ENCODE measurements at regions not wholly inside any gene's neighbourhood (a gene's known extent, or its start where the extent isn't known, plus 50 kb on each side); places are given as distances from the start of the nearest gene placed in this dataset.
"Not testable (repeated sequence)": the region's sequence is repeated elsewhere in the genome, so short reads cannot be mapped to it uniquely, and the experiment has no call there.

DNA sequence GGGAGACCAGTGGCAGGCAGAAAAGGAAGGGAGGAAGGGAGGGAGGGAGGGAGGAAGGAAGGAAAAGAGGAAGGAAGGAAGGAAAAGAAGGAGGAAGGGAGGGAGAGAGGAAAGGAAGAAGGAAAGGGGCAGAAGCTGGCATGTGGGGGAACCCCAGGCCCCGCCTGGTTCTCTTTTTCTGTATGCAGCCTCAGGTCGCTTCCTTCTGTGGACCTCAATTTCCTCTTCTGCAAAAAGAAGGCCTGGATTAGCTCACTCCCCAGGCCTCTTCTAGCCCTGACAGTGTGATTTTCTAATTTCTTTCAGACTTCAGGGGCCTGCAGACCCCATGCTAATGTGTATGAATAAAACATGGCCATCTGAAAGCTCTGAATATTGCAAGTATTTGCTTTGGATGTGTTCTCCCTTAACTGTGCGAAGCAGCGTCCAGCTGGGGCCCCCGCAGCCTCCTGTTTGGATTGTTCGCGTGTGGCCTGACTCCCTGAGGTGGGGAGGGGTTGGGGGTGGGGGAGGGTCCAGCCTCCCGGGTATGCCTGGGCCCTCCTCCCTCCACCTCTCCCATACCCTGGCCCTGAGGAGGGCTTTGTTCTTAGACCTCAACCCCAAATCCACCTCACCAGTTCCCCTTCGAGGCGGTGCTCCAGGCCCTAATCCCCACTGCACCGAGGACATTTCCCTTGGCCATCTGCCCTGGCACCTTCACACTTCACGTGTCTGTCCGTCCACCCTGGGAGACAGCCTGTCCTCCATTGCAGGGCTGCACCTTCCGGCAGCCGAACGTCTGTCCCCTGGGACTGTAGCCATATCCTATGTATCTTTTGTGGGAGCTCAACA is 199.9 kb upstream of the ATP6AP2 start:
- no peak for DNase-seq (ENCODE audit: low read depth in 4 of 4, low spot score in 2 of 4)

DNA sequence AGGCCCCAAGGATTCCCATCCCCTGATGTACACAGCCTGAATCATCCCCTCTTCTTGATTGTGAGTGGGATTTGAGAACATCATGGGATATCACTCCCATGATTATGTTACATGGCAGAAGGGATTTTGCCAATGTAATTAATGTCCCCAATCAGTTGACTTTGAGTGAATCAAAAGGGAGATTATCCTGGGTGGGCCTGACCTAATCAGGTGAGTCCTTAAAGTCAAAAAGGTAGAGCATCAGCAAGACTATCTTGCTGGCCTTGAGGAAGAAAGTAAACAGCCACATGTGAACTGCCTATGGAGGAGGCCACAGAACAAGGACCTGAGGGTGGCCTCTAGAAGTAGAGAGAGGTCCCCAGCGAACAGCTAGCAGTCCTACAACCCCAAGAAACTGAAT is 203.1 kb upstream of the ATP6AP2 start:
- no peak for DNase-seq (ENCODE audit: low read depth in 4 of 4, low spot score in 2 of 4)

DNA sequence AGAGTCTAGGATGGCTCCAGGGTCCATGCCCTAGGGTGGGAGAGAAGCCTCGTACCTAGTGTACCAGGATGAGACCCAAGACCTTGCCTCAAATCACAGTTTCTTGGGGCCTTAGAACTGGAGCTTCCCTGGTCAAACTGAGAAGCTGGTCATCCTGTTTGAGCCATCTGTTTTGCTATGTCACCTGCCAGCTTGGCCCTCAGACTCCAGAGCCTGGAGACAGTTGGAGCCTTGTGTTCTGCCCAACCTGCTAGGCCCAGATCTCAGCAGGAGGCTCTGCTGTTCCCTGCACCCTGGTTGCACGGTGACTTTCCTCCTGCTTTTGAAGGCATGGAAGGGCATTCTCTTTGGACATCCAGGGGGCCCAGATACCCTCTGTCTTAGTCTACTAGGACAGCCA is 206.3 kb upstream of the ATP6AP2 start:
- no peak for DNase-seq (ENCODE audit: low read depth in 4 of 4, low spot score in 2 of 4)

DNA sequence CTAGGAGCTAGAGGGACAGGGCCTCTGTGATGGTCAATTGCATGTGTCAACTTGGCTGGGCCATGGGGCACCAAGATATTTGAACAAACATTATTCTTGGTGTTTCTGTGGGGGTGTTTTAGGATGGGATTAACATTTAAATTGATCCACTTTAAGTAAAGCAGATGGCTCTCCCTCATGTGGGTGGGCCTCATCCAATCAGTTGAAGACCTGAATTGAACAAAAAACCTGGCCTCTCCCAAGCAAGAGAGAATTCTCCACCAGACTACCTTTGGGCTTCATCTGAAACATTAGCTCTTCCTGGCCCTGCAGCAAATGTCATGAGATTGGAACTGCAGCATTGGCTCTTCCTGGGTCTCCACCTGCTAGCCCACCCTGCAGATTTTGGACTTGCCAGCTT is 207.1 kb upstream of the ATP6AP2 start:
- DNase-seq (ENCODE audit: low read depth in 4 of 4, low spot score in 2 of 4): no peak

DNA sequence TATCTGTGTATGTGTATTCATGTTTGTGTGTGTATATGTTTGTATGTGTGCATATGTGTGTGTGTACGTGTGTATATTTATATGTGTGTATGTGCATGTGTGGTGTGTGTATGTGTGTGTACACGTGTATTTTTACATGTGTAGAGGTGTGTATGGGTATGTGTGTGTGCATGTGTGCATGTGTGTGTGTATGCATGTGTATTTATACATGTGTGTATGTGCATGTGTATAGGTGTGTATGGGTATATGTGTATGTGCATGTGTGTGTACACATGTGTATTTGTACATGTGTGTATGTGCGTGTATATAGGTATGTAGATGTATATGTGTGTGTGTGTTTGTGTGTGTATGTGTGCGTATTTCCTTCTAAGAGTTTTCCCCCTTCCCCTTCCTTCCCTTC is 207.7 kb upstream of the ATP6AP2 start:
- DNase-seq (ENCODE audit: low read depth in 4 of 4, low spot score in 2 of 4): no peak

DNA sequence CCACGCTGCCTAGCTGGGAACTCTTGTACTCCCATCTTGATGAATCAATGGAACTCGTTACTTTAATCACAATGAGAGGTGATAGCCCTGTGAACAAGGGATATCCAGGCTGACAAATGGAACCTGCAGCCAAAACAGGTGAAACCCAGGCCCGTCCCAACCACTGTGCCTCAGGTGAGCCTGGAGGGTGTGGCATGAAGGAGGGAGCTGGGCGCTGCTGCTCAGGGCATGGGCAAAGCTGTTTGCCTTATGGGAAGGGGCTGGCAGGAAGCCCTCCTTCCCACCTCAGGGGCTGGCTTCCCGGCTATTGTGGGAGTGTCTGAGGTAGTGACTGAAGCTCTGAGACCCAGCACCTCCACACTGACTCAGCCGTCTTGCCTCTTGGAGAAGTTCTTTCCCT is 209.4 kb upstream of the ATP6AP2 start:
- no peak for DNase-seq (ENCODE audit: low read depth in 4 of 4, low spot score in 2 of 4)

DNA sequence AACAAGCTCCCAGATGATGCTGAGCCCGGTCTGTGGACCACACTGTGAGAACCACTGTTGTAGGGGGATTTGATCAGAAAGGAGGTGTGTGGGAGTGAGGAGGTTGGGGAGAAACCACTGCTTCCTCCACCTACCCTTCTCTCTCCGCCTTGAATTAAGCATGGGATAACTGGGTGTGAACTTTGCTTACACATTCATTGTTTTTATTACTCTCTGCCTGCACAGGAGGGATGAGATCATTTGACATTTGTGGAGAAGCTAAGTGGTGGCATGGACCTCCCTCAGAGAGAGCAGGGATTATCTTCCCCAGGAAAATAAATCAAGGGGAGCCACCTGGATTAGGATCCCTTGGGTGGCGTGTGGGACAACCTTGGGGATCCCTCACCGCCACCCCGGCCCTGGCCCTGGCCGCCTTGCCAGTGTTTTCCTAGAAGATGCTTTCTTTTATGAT is 212.1 kb upstream of the ATP6AP2 start:
- no peak for DNase-seq (ENCODE audit: low read depth in 4 of 4, low spot score in 2 of 4)

DNA sequence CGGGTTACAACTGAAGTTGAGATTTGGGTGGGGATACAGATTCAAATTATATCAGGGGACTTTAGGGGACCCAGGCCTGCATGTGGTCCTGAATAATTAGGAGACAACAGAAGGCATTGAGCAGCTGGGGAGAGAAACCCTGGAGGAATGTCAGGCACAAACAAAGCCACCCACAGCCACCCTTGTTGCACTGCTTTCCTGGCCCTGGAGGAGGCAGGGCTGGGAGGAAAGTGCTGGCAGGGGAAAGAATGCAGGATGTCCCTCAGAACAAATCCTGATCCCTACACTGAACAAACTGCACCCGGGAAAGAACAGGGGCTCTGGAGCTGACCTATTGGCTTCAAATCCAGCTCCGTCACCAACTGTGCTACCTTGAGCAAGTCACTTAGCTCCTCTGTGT is 214.1 kb upstream of the ATP6AP2 start:
- DNase-seq (ENCODE audit: low read depth in 4 of 4, low spot score in 2 of 4): no peak

DNA sequence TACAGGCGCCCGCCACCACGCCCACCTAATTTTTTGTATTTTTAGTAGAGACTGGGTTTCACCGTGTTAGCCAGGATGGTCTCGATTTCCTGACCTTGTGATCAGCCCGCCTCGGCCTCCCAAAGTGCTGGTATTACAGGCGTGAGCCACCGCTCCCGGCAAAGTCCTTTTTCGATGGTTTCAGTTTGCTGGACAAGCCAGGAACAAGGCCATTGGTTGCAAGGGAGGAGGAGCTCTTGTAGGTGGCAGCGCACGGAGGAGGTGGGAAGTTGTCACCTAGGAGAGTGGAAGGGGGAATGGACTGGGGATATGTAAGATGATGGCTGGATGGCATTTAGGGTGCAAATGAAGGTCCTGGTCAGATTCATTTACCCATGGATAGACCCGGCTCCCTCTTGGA is 218.5 kb upstream of the ATP6AP2 start:
- DNase-seq (ENCODE audit: low read depth in 4 of 4, low spot score in 2 of 4): not testable (repeated sequence)

DNA sequence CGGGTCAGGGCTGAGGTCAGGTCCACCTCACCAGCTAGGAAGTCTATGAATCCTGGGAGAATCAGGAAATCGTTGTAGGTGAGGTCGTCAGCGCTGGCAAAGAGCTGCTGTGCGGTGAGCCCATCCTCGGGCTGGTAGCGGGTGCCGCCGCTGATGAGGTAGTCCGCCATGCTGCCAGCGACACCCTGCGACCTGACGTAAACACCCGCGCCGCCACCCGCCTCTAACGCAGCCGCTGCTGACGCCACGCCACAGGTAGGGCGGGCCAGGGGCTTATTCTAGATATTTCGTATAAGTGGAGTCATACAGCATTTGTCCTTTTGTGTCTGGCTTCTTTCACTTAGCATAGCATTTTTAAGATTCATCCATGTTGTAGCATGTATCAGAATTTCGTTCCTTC is 220.2 kb upstream of the ATP6AP2 start:
- DNase-seq (ENCODE audit: low read depth in 4 of 4, low spot score in 2 of 4): no peak

DNA sequence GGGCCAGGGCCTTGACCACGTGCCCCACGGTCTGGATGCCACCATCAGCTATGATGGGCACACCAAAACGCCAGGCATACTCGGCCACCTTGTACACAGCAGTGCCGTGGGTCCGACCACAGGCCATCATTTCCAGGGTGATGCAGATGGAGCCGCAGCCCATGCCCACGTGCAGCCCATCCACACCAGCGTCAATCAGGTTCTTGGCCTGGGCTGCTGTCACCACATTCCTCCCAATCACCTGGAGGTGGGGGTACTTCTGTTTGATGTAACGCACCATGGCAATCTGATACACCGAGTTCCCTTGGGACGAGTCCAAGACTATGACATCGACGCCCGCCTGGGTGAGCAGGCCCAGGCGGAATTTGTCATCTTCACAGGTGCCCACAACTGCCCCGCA is 221.2 kb upstream of the ATP6AP2 start:
- no peak for DNase-seq (ENCODE audit: low read depth in 4 of 4, low spot score in 2 of 4)

DNA sequence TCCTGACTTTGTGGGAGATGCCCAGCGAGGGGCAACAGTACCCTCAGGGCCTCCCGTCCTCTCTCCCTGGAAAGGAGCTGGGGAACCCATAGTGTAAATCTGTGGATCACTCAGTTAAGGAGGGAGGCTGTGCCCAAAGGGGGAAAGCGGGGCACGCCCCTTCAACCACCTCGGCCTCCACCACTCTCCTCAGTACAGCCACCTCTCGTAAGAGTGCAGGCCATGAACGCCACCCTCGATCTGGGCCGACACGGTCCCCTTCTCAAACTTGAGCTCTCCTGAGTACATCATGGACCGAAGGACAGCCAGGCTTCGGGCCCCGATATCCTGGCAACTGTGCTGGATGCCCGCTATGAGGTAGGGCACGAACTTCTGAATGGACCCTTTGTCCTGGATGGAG is 221.8 kb upstream of the ATP6AP2 start:
- DNase-seq (ENCODE audit: low read depth in 4 of 4, low spot score in 2 of 4): no peak

DNA sequence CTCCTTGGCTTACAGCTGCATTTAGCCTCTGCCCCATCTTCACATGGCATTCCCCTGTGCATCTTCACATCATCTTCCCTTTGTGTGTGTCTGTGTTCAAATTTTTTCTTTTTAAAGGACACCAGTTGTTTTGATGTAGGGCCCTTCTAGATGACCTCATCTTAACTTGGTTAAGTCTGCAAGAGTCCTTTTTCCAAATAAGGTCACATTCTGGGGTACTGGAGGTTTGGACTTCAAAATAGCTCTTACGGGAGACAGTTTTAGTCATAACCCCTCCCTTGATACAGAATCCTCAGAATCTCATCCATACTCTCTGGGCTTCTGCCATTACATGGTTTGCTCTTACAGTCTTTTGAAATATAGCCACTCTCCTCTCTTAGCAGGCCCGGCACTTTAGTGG is 231.5 kb upstream of the ATP6AP2 start:
- no peak for DNase-seq (ENCODE audit: low read depth in 4 of 4, low spot score in 2 of 4)

DNA sequence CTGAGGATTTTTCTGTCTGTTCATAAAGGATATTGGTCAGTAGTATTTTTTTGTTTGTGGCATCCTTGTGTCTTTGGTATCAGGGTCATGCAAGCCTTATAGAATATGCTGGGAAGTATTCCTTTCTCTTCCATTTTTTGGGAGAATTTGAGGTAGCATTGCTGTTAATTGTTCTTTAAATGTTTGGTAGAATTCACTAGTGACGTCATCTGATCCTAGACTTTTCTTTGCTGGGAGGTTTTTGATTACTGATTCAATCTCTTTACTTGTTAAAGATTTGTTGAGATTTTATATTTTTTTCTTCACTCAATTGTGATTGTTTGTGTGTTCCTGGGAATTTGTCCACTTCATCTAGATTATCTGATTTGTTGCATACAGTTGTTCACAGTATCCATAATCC is 234.4 kb upstream of the ATP6AP2 start:
- DNase-seq (ENCODE audit: low read depth in 4 of 4, low spot score in 2 of 4): no peak

DNA sequence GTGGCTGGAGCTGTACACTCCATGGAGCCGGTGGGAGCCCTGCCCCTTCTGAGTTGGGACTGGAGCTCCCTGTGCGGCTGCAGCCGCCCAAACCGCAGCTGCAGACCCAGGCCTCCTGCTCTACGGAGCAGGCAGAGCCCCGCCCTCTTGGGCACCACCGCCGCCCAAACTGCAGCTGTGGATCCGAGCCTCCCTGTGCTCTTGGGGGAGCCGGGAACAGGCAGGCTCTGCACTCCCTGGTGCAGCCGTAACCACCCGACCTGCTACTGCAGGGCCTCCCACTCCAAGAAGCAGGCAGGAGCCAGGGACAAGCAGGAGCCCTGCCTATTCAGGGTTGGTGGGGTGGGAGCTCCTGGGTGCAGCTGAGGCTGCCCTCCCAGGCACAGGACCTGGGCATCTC is 237.5 kb upstream of the ATP6AP2 start:
- no peak for DNase-seq (ENCODE audit: low read depth in 4 of 4, low spot score in 2 of 4)

DNA sequence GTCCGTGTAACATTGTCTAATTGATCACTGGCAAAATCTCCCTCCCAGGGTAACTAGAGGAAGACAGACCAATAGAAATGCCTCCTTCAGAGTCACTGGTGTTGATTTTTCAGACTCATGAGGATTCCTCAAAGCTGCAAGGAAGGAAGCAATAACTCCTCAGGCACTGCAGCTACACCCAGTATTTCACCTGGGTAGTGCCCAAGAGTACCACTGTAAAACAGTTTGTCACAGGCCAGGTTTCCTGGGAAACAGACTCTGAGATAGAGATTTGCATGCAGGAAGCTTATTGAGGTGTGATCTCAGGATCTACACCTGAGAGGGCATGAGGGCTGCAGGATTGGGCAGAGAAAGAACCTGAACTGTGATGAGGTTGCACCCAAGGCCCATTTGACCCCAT is 240.7 kb upstream of the ATP6AP2 start:
- DNase-seq (ENCODE audit: low read depth in 4 of 4, low spot score in 2 of 4): no peak

DNA sequence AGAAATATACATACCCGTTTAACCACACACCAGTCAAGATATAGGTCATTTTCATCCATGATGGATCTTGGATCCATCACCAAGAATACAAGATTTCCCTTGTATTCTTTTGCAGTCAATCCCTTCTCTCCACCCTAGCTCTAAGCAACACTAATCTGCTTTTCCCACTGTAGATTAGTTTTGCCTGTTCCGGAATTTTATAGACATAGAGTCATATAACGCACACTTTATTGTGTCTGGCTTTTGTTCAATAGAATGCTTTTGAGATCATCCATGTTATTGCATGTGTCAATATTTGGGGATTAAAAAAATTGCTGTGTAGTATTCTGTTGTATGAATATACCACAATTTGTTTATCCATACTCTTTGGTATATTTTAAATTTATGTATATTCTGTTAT is 235.6 kb upstream of the BCOR start:
- no peak for DNase-seq (ENCODE audit: low read depth in 4 of 4, low spot score in 2 of 4)

DNA sequence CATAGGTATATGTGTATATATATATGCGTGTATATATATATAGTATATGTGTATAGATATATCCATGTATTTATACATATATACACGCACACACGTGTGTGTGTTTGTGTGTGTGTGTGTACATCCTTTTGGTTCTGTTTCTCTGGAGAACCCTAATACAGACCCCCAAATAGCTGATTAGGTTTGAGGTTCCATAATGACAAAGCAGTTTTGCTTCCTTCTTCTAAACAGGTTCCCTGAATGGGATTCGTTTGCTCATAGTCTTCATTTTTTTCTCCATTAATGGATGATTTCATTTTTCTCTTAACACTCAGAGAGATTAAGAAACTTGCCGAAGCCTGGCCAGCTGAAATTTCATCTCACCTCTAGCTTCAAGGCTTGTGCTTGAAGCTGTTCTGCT is 234.0 kb upstream of the BCOR start:
- DNase-seq (ENCODE audit: low read depth in 4 of 4, low spot score in 2 of 4): no peak

DNA sequence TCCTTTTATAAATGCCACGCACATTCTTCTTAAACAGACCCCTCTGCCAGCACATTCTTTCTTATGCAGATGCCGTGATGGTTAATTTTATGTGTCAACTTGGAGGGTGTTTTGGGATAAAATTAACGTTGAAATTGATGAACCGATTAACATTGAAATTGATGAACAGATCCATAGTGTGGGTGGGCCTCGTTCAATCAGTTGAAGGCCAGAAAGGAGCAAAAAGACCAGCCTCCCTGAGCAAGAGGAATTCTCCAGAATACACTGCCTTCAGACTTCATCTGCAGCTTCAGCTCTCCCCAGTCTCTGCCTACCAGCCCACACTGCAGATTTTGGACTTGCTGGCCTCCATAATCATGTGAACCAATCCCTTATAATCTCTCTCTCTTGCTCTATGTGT is 233.6 kb upstream of the BCOR start:
- DNase-seq (ENCODE audit: low read depth in 4 of 4, low spot score in 2 of 4): no peak

DNA sequence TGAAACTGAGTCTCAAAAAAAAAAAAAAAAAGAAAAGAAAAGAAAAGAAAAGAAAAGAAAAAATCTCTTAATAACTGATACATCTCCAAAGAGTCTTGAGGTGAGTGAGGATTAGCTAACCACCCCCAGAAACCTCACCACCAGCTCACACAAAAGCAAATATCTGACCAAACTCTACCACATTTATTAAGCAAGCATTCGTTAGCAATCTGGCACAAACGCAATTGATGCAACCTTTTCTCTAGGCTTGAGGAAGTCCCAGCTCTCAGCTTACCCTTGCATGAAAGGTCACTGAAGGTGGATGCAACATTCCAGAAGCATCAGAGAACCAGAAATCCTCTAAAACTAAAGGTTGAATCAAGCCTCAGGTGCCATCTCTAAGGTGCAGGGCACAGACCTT is 231.9 kb upstream of the BCOR start:
- no peak for DNase-seq (ENCODE audit: low read depth in 4 of 4, low spot score in 2 of 4)

DNA sequence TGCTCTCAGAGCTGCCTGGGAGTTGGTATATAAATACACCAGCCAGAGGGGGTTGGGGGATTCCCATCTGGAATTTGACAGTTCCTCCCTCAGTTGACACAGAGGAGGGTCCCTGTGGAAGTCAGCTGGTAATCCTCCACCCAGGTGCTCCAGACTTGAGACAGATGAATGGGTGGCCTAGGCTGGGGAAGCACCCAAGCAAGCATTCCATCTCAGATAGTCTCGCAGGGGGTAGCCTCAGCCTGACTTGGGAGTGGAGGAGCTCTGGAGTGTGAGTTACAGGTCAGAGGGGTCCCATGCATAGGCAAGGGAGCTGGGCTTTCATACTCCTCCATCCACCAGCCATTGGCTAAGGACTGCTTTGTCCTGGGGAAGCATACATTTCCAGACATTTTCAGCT is 229.3 kb upstream of the BCOR start:
- no peak for DNase-seq (ENCODE audit: low read depth in 4 of 4, low spot score in 2 of 4)

DNA sequence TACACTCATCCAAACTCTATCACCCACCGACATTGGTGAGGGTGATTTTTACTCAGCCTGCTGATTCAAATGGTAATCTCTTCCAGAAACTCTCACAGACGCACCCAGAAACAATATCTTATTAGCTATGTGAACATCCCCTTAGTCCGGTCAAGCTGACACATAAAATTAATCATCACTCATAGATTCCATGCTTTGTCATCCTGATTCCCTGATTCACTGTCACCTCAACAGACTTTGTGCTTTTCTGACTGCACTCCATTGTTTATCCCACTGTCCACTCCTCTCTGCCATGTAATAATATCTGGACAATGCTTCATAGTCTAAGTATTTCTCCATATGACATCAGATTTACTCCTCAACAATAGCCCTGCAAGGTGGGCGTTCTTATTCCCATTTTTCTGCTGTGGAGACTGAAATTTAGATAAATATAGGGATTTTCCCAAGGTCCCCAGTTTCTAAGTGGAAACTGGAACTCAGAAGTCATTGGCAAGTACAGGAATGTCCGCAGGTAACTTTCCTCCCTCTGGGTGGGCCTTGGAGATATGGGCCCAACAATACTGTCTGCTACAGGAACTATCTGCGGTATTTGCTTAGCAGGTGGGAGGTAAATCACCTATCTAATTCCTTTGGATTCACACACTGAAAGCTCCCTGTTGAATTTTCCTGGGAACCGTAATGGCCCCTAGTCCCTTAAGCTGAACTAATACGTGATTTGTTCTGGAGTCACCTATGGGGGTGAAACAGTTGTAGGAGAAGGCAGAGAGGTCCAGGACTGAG is 228.6 kb upstream of the BCOR start:
- DNase-seq (ENCODE audit: low read depth in 4 of 4, low spot score in 2 of 4): no peak
